Astrocyte (in vitro differentiated cells and primary cell): ENCODE measurements at regions not wholly inside any gene's neighbourhood (a gene's known extent, or its start where the extent isn't known, plus 50 kb on each side); places are given as distances from the start of the nearest gene placed in this dataset.

Source experiments
- CTCF ChIP-seq: IDR thresholded peaks from 2 replicates; pipeline ENCODE4 v1.5.1; 2011; ENCODE audit warnings: low read depth, mild to moderate bottlenecking, inconsistent platforms, low read length, moderate library complexity; ENCODE audit not compliant: insufficient read depth
- EZH2 ChIP-seq: IDR thresholded peaks from 2 replicates; pipeline ENCODE4 v1.6.1; 2012; ENCODE audit warnings: mild to moderate bottlenecking, low read length, inconsistent platforms; ENCODE audit not compliant: insufficient read depth

- TF ChIP-seq CTCF (no peak), EZH2 (no peak)
Measured at GRCh38 chr3:193947596-193947995, 188.4 kb upstream of the HES1 start.
